Trophoblast cell (in vitro differentiated cells and primary cell): ENCODE measurements at regions not wholly inside any gene's neighbourhood (a gene's known extent, or its start where the extent isn't known, plus 50 kb on each side); places are given as distances from the start of the nearest gene placed in this dataset.

Experiments
- DNase-seq, 2 donors: peaks; one replicate each; pipeline ENCODE4 v3.0.0-alpha.2; 2016
- H2AFZ ChIP-seq: 2 replicates; pipeline ENCODE4 v1.6.1; 2013; ENCODE audit warnings: low read length, moderate library complexity, mild to moderate bottlenecking; ENCODE audit not compliant: insufficient read depth, poor library complexity
- H2AK5ac ChIP-seq: 2 replicates; pipeline ENCODE4 v1.6.1; 2013; ENCODE audit warnings: mild to moderate bottlenecking, low read length
- H2BK120ac ChIP-seq: 2 replicates; pipeline ENCODE4 v1.6.1; 2013; ENCODE audit warnings: low read length, mild to moderate bottlenecking, moderate library complexity; ENCODE audit not compliant: insufficient read depth, poor library complexity
- H2BK12ac ChIP-seq: 2 replicates; pipeline ENCODE4 v1.6.1; 2013; ENCODE audit warnings: mild to moderate bottlenecking, low read length, moderate library complexity
- H2BK5ac ChIP-seq: 2 replicates; pipeline ENCODE4 v1.6.1; 2013; ENCODE audit warnings: low read length, low read depth, moderate library complexity, mild to moderate bottlenecking; ENCODE audit not compliant: poor library complexity
- H3K14ac ChIP-seq: 2 replicates; pipeline ENCODE4 v1.6.1; 2013; ENCODE audit warnings: mild to moderate bottlenecking, low read length
- H3K18ac ChIP-seq: 2 replicates; pipeline ENCODE4 v1.6.1; 2013; ENCODE audit warnings: mild to moderate bottlenecking, low read length
- H3K23ac ChIP-seq: 2 replicates; pipeline ENCODE4 v1.6.1; 2013; ENCODE audit warnings: low read length
- H3K27ac ChIP-seq: 2 replicates; pipeline ENCODE4 v1.5.1; 2013; ENCODE audit warnings: low read depth, mild to moderate bottlenecking, inconsistent platforms, low read length, moderate library complexity
- H3K27me3 ChIP-seq: 2 replicates; pipeline ENCODE4 v1.6.1; 2013; ENCODE audit warnings: inconsistent platforms, mild to moderate bottlenecking, low read length, moderate library complexity; ENCODE audit not compliant: insufficient read depth
- H3K36me3 ChIP-seq, 2 experiments: 1 replicate in 1 of 2; 2 replicates in 1 of 2; pipeline ENCODE4 v1.6.1; 2013; ENCODE audit warnings: low read length in 2 of 2, mild to moderate bottlenecking in 2 of 2, moderate library complexity in 1 of 2; ENCODE audit not compliant: insufficient read depth in 2 of 2, control insufficient read depth in 1 of 2
- H3K4ac ChIP-seq: 2 replicates; pipeline ENCODE4 v1.6.1; 2013; ENCODE audit warnings: low read depth, mild to moderate bottlenecking, low read length, moderate library complexity
- H3K4me1 ChIP-seq, 2 experiments: 1 replicate in 1 of 2; 2 replicates in 1 of 2; pipeline ENCODE4 v1.6.1; 2013; ENCODE audit warnings: low read length in 2 of 2, mild to moderate bottlenecking in 2 of 2, moderate library complexity in 1 of 2; ENCODE audit not compliant: insufficient read depth in 2 of 2, control insufficient read depth in 1 of 2
- H3K4me2 ChIP-seq: 2 replicates; pipeline ENCODE4 v1.6.1; 2013; ENCODE audit warnings: inconsistent platforms, mild to moderate bottlenecking, low read length, moderate library complexity
- H3K4me3 ChIP-seq: 2 replicates; pipeline ENCODE4 v1.5.1; 2013; ENCODE audit warnings: mild to moderate bottlenecking, low read depth, low read length, inconsistent platforms
- H3K79me1 ChIP-seq: one replicate; pipeline ENCODE4 v1.6.1; 2013; ENCODE audit warnings: low read length
- H3K79me2 ChIP-seq: 2 replicates; pipeline ENCODE4 v1.6.1; 2013; ENCODE audit warnings: low read length, mild to moderate bottlenecking; ENCODE audit not compliant: control insufficient read depth, insufficient read depth, poor library complexity
- H3K9ac ChIP-seq: 2 replicates; pipeline ENCODE4 v1.6.1; 2013; ENCODE audit warnings: mild to moderate bottlenecking, low read length
- H3K9me3 ChIP-seq: 2 replicates; pipeline ENCODE4 v1.6.1; 2013; ENCODE audit warnings: low read depth, mild to moderate bottlenecking, control low read depth, inconsistent platforms, low read length; ENCODE audit not compliant: insufficient read depth
- H4K12ac ChIP-seq: 2 replicates; pipeline ENCODE4 v1.6.1; 2013; ENCODE audit warnings: low read depth, mild to moderate bottlenecking, low read length, moderate library complexity
- H4K8ac ChIP-seq: 2 replicates; pipeline ENCODE4 v1.6.1; 2013; ENCODE audit warnings: low read depth, mild to moderate bottlenecking, low read length, moderate library complexity
- H4K91ac ChIP-seq: one replicate; pipeline ENCODE4 v1.6.1; 2013; ENCODE audit warnings: low read depth, mild to moderate bottlenecking, low read length, moderate library complexity
- WGBS: extraction: QIAGEN DNeasy Blood & Tissue Kit; methylation state at CpG from one replicate; pipeline ENCODE4 v1.1.7; 2013; ENCODE audit warnings: missing lambda C conversion rate; ENCODE audit not compliant: insufficient read length, insufficient coverage; ENCODE audit errors: extremely low coverage; 5-methylcytosine and 5-hydroxymethylcytosine counted together

- Histone ChIP-seq H4K12ac (no peak overlapping the region), H3K4ac (no peak overlapping the region), H3K4me1 (no peaks in the 10 kb centered on the region), H2BK5ac (no peak overlapping the region), H3K27me3 (no peaks in the 10 kb centered on the region), H2BK120ac (no peak overlapping the region), H3K36me3 (no peaks in the 10 kb centered on the region), H3K27ac (no peak overlapping the region), H4K91ac (no peak overlapping the region), H3K14ac (no peak overlapping the region), H3K4me2 (no peak overlapping the region), H2AK5ac (no peak overlapping the region), H3K9ac (no peak overlapping the region), H3K18ac (no peak overlapping the region), H4K8ac (no peak overlapping the region), H3K4me3 (no peak overlapping the region), H3K23ac (no peak overlapping the region), H2BK12ac (no peak overlapping the region), H3K9me3 (no peaks in the 10 kb centered on the region), H2AFZ (no peak overlapping the region), H3K79me1 (no peaks in the 10 kb centered on the region), H3K79me2 (no peaks in the 10 kb centered on the region)
- no peak for DNase-seq
- no CpG with 5 or more reads among the region's 4 CpGs for WGBS
Observed at GRCh38 chr3:174495311-174495710, 363.8 kb upstream of the NAALADL2 start.

- no CpG with 5 or more reads among the region's 1 CpG for WGBS
- no peak for DNase-seq
- Histone ChIP-seq H2AFZ (no peak overlapping the region), H4K8ac (no peak overlapping the region), H3K4me1 (no peaks in the 10 kb centered on the region), H2BK120ac (no peak overlapping the region), H3K27ac (no peak overlapping the region), H3K4ac (no peak overlapping the region), H3K27me3 (no peaks in the 10 kb centered on the region), H3K79me2 (no peaks in the 10 kb centered on the region), H2BK12ac (no peak overlapping the region), H4K91ac (no peak overlapping the region), H2BK5ac (no peak overlapping the region), H3K9ac (no peak overlapping the region), H3K79me1 (no peaks in the 10 kb centered on the region), H3K9me3 (no peaks in the 10 kb centered on the region), H3K4me2 (no peak overlapping the region), H4K12ac (no peak overlapping the region), H3K18ac (no peak overlapping the region), H3K36me3 (no peaks in the 10 kb centered on the region), H2AK5ac (no peak overlapping the region), H3K14ac (no peak overlapping the region), H3K4me3 (no peak overlapping the region), H3K23ac (no peak overlapping the region)
Observed at GRCh38 chr3:174495928-174496327, 363.2 kb upstream of the NAALADL2 start.

- H3K4me1 ChIP-seq: no peaks in the 10 kb centered on the region
- no peak overlapping the region for H2AFZ ChIP-seq
- no peak overlapping the region for H2BK12ac ChIP-seq
- H3K23ac ChIP-seq: no peak overlapping the region
- no CpG with 5 or more reads among the region's 2 CpGs for WGBS
- H3K4ac ChIP-seq: no peak overlapping the region
- H3K4me2 ChIP-seq: no peak overlapping the region
- H2AK5ac ChIP-seq: no peak overlapping the region
- no peaks in the 10 kb centered on the region for H3K79me2 ChIP-seq
- H4K8ac ChIP-seq: no peak overlapping the region
- H3K27me3 ChIP-seq: no peaks in the 10 kb centered on the region
- no peak overlapping the region for H3K27ac ChIP-seq
- H3K36me3 ChIP-seq: no peaks in the 10 kb centered on the region
- no peak overlapping the region for H4K12ac ChIP-seq
- no peaks in the 10 kb centered on the region for H3K9me3 ChIP-seq
- no peak overlapping the region for H3K14ac ChIP-seq
- H4K91ac ChIP-seq: no peak overlapping the region
- no peak overlapping the region for H3K9ac ChIP-seq
- no peak overlapping the region for H2BK5ac ChIP-seq
- H3K4me3 ChIP-seq: no peak overlapping the region
- no peak overlapping the region for H3K18ac ChIP-seq
- no peaks in the 10 kb centered on the region for H3K79me1 ChIP-seq
- no peak for DNase-seq
- H2BK120ac ChIP-seq: no peak overlapping the region
Observed at GRCh38 chr3:174498638-174499037, 360.5 kb upstream of the NAALADL2 start.

- no peak overlapping the region for H4K8ac ChIP-seq
- H3K18ac ChIP-seq: no peak overlapping the region
- H4K12ac ChIP-seq: no peak overlapping the region
- no peak overlapping the region for H3K4ac ChIP-seq
- H3K36me3 ChIP-seq: no peaks in the 10 kb centered on the region
- no peaks in the 10 kb centered on the region for H3K79me2 ChIP-seq
- no peak overlapping the region for H2BK5ac ChIP-seq
- WGBS: no CpG with 5 or more reads among the region's 1 CpG
- no peak overlapping the region for H2BK120ac ChIP-seq
- H3K9ac ChIP-seq: no peak overlapping the region
- no peak overlapping the region for H3K14ac ChIP-seq
- no peak overlapping the region for H2AK5ac ChIP-seq
- no peak overlapping the region for H4K91ac ChIP-seq
- no peak for DNase-seq
- H3K9me3 ChIP-seq: no peaks in the 10 kb centered on the region
- no peak overlapping the region for H2BK12ac ChIP-seq
- no peak overlapping the region for H3K27ac ChIP-seq
- H3K4me3 ChIP-seq: no peak overlapping the region
- no peak overlapping the region for H2AFZ ChIP-seq
- no peaks in the 10 kb centered on the region for H3K27me3 ChIP-seq
- no peaks in the 10 kb centered on the region for H3K4me1 ChIP-seq
- H3K79me1 ChIP-seq: no peaks in the 10 kb centered on the region
- no peak overlapping the region for H3K23ac ChIP-seq
- no peak overlapping the region for H3K4me2 ChIP-seq
Observed at GRCh38 chr3:174505266-174505665, 353.9 kb upstream of the NAALADL2 start.
